BLaER1 treated with 17β-estradiol and CSF1 and Interleukin-3, amounts not matched to agents 10 nM and 100 nM (cell line): ENCODE measurements at regions not wholly inside any gene's neighbourhood (a gene's known extent, or its start where the extent isn't known, plus 50 kb on each side); places are given as distances from the start of the nearest gene placed in this dataset.

ENCODE experiments used
- H3K27ac ChIP-seq, 11 experiments: shearing (Covaris generic); formaldehyde crosslinking; 2 replicates each; pipeline ENCODE4 v1.8.1; 2022
- H3K27me3 ChIP-seq, 11 experiments: shearing (Covaris generic); formaldehyde crosslinking; 2 replicates each; pipeline ENCODE4 v1.8.1; 2022
- H3K36me3 ChIP-seq, 11 experiments: shearing (Covaris generic); formaldehyde crosslinking; 2 replicates each; pipeline ENCODE4 v1.8.1; 2022
- H3K4me1 ChIP-seq, 10 experiments: shearing (Covaris generic); formaldehyde crosslinking; 2 replicates each; pipeline ENCODE4 v1.8.1; 2022
- H3K4me2 ChIP-seq, 11 experiments: shearing (Covaris generic); formaldehyde crosslinking; 2 replicates each; pipeline ENCODE4 v1.8.1; 2022
- H3K4me3 ChIP-seq, 10 experiments: shearing (Covaris generic); formaldehyde crosslinking; 2 replicates each; pipeline ENCODE4 v1.8.1; 2022
- H3K9ac ChIP-seq, 11 experiments: shearing (Covaris generic); formaldehyde crosslinking; 2 replicates each; pipeline ENCODE4 v1.8.1; 2022
- H3K9me3 ChIP-seq, 11 experiments: shearing (Covaris generic); formaldehyde crosslinking; replicated peaks in 1 of 11; 2 replicates each; pipeline ENCODE4 v1.8.1; 2022
- H4K20me1 ChIP-seq, 11 experiments: shearing (Covaris generic); formaldehyde crosslinking; 2 replicates each; pipeline ENCODE4 v1.8.1; 2022
- Cebpa-rat ChIP-seq, 11 experiments: shearing (Covaris generic); IDR thresholded peaks; 2 replicates each; pipeline ENCODE4 v1.8.1; 2022

DNA sequence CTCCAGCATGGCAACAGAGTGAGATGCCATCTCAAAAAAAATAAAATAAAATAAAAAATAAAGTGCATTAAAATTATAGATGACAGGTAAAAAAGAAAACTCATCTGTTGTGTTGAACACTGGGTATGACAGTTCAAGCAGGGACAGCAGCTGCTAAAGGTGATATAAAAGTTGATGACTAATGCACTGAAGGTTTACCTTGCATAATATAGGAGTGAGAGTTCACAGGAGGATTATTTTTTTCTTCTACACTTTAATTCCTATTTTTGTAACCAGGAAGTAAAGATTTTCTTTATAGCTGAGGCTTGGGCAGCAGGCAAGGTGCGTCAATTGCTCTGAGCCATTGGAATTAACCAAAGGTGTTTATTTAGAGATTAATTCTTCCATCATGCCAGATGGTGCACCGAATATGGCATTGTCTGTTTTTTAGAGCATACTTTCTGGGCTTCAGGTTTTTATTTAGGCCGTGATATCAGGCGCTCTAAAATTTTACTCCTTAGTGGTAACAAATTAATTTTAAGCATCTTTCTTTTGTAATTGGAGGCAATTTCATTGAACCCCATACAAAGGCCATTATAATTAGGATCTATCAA, 337.0 kb upstream of the SLC10A2 start:
- TF ChIP-seq Cebpa-rat (IDR thresholded peaks at IDR 0.05): no peak
- Histone ChIP-seq H3K4me1 (no peaks in the 10 kb centered on the region), H3K4me3 (no peak overlapping the region), H3K4me2 (no peak overlapping the region), H3K9ac (no peak overlapping the region), H4K20me1 (no peaks in the 10 kb centered on the region), H3K36me3 (no peaks in the 10 kb centered on the region), H3K27ac (no peak overlapping the region), H3K27me3 (no peaks in the 10 kb centered on the region), H3K9me3 (peaks cover 6 to 15% (median 11%) of the 10 kb centered on the region in 11 experiments)

DNA sequence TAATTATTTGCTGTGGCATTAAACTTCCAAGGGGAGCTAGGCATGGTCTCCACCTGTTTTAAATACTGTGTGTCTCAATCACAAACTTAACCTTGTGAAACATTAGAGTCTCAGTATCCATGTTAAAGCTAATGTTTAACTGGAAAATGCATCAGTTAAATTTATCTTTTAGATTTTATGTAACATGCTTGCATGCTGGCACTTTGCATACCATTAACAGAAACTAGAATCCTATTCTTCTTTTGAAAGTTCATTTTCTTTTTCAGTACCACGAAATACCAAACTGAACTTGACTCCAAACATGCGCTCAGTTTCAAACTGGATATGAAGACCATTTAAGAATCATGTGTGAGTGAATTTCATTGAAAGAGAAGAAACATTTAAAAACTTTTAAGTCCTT, 328.9 kb upstream of the SLC10A2 start:
- H3K4me1 ChIP-seq: peaks cover 0 to 5% (median 0%) of the 10 kb centered on the region in 10 experiments; a peak in 1 of 20 replicates
- no peak overlapping the region for H3K4me3 ChIP-seq
- no peak for TF ChIP-seq Cebpa-rat (IDR thresholded peaks at IDR 0.05)
- H3K27me3 ChIP-seq: no peaks in the 10 kb centered on the region
- no peaks in the 10 kb centered on the region for H4K20me1 ChIP-seq
- H3K36me3 ChIP-seq: no peaks in the 10 kb centered on the region
- no peak overlapping the region for H3K27ac ChIP-seq
- H3K9ac ChIP-seq: no peak overlapping the region
- H3K9me3 ChIP-seq: peaks cover 12 to 22% (median 18%) of the 10 kb centered on the region in 11 experiments
- no peak overlapping the region for H3K4me2 ChIP-seq

DNA sequence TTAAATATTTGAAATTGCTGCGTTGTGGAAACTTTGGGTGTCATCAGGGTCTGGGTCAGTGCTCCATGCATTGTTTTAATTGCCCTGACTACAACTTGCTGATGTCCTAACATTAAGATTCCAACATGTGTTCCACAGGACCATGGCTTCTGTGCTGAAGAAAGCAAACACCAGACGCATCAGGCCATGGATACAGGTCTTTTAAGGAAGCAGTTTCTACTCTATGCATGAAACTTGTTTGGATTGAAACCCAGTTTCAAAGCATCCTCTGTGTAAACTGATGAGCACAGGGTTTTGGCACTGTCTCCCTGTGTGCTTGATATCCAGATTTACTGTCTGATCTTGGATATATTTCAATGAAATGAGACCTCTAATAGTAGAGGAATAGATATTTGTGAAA, 328.4 kb upstream of the SLC10A2 start:
- no peak for TF ChIP-seq Cebpa-rat (IDR thresholded peaks at IDR 0.05)
- Histone ChIP-seq H3K27me3 (no peaks in the 10 kb centered on the region), H3K9ac (no peak overlapping the region), H3K4me3 (no peak overlapping the region), H3K9me3 (peaks cover 12 to 22% (median 18%) of the 10 kb centered on the region in 11 experiments), H3K4me2 (no peak overlapping the region), H3K36me3 (no peaks in the 10 kb centered on the region), H3K4me1 (peaks cover 0 to 5% (median 0%) of the 10 kb centered on the region in 10 experiments; a peak in 1 of 20 replicates), H3K27ac (no peak overlapping the region), H4K20me1 (no peaks in the 10 kb centered on the region)

DNA sequence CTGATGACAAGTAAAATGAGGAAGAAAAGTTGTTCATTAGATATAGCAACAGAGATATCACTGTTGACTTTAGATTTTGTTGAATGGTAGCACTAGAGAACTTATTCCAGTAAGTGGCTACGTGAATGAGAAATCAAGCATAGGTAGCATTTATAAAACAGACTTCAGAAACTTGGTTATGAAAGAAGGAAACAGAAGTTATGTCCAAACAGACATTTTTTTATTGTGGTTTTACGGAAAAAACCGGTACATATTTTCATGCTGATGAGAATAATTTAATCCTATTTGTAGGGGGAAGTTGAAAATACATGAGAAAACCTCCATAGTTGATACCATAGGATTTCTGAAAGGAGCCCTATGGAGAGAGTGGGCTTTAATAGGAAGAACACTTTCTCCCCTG, 325.7 kb upstream of the SLC10A2 start:
- H3K9me3 ChIP-seq: no peaks in the 10 kb centered on the region
- H3K36me3 ChIP-seq: no peaks in the 10 kb centered on the region
- no peak overlapping the region for H3K27ac ChIP-seq
- no peak for TF ChIP-seq Cebpa-rat (IDR thresholded peaks at IDR 0.05)
- H3K4me2 ChIP-seq: no peak overlapping the region
- no peaks in the 10 kb centered on the region for H3K27me3 ChIP-seq
- H3K4me1 ChIP-seq: peaks cover 0 to 5% (median 0%) of the 10 kb centered on the region in 10 experiments; a peak in 1 of 20 replicates
- H3K9ac ChIP-seq: no peak overlapping the region
- no peaks in the 10 kb centered on the region for H4K20me1 ChIP-seq
- H3K4me3 ChIP-seq: no peak overlapping the region

DNA sequence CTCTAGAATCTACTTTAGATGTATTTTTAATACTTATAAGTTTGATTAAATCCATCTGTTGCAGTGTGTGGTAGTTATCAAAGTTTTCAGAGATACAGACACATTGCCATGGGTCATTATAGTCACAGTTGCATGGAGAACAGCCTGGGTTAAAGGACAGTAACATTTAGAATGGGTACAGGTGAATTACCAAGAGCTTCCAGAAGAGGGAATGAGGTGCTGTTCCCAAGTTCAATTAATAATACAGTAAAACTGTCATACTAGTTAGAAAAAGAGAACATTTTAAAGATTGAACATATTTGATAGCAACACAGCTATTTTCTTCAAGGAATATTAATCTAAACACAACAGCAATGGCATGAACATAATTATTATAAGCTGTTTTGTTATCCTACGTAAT, 322.6 kb upstream of the SLC10A2 start:
- Histone ChIP-seq H3K9ac (no peak overlapping the region), H3K4me1 (peaks cover 0 to 5% (median 0%) of the 10 kb centered on the region in 10 experiments; a peak in 1 of 20 replicates), H4K20me1 (no peaks in the 10 kb centered on the region), H3K27ac (no peak overlapping the region), H3K4me2 (no peak overlapping the region), H3K9me3 (no peaks in the 10 kb centered on the region), H3K27me3 (no peaks in the 10 kb centered on the region), H3K4me3 (no peak overlapping the region), H3K36me3 (no peaks in the 10 kb centered on the region)
- no peak for TF ChIP-seq Cebpa-rat (IDR thresholded peaks at IDR 0.05)

DNA sequence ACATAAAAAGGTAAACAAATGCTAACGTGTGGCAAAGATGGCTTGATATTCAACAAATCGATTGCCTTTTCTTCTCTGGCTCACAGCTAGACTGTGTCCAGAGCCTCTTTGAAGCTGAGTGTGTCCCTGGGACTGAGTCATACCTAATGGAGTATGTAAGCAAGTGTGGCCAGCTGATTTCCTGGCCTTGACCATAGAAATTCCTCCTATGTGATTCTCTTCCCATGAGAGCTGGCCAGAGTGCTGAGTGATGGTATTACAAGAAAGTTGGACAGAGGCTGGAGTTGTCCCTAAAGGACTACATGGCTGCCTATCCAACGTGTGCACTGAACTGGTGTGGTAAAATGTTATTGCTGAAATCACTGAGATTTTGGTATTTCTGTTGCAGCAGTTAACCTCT, 320.1 kb upstream of the SLC10A2 start:
- Histone ChIP-seq H3K4me3 (no peak overlapping the region), H3K4me2 (no peak overlapping the region), H4K20me1 (no peaks in the 10 kb centered on the region), H3K4me1 (no peaks in the 10 kb centered on the region), H3K27me3 (no peaks in the 10 kb centered on the region), H3K36me3 (no peaks in the 10 kb centered on the region), H3K9me3 (peaks cover 14 to 19% (median 17%) of the 10 kb centered on the region in 11 experiments), H3K9ac (no peak overlapping the region), H3K27ac (no peak overlapping the region)
- TF ChIP-seq Cebpa-rat (IDR thresholded peaks at IDR 0.05): no peak

DNA sequence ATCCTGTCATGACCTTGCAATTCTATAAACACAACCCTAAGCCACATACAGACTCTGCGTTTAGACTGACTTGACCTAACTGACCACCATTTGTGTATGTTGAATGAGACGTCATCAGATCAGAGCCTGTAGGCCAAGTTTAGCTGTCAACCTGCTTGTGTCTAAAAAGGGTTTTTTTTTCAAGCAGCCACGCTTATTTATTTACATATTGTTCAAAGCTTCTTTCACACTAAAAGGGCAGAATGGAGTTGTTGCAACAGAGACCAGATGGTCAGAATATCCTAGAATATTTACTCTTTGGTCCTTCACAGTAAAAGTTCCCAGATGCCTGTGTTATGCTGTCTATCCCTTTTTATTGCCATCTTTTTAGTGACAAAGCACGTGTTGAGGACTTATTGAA, 307.7 kb upstream of the SLC10A2 start:
- TF ChIP-seq Cebpa-rat (IDR thresholded peaks at IDR 0.05): no peak

DNA sequence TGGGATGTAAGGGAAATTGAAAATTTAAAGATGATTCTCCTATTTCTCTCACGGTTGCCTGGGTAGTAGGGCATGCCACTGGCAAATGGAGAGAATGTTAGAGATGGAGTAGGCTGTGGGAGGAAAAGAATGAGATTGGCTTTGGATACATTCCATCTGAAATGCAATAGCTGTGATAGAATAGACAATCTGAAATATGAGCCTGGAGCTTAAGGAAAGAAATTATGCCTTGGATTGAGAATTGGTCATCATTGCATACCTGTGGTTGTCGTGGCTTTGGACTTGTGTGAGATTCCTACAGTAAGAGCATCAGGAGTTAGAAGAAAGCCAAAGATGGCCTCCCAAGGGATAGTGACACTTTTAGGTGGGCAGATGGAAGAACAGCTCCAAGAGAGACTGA, 305.1 kb upstream of the SLC10A2 start:
- no peaks in the 10 kb centered on the region for H3K9me3 ChIP-seq

More for the DNA sequence above, 307.7 kb upstream of the SLC10A2 start:
- Histone ChIP-seq H3K9ac (no peak overlapping the region), H4K20me1 (no peaks in the 10 kb centered on the region), H3K27ac (no peak overlapping the region), H3K36me3 (no peaks in the 10 kb centered on the region), H3K27me3 (no peaks in the 10 kb centered on the region), H3K4me2 (no peak overlapping the region), H3K9me3 (no peaks in the 10 kb centered on the region), H3K4me1 (no peaks in the 10 kb centered on the region), H3K4me3 (no peak overlapping the region)

DNA sequence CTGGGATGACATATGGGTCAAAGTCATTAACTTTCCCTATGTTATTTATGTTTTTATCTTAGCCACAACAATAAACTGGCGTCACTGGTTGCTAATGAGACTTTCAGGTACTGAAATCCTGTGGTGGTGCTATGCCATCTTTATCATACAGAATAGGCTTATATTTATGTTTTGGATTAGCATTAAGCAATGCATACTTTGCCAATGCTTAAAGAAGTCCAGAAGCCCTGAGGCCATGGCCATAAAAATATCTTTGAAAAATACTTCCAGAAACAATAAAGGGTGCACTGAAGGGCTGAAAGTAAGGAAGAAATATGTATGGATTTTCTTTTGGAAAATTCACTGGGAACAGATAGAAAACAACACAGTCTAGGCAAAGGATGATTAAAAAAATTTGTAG, 304.6 kb upstream of the SLC10A2 start:
- H3K4me1 ChIP-seq: no peaks in the 10 kb centered on the region
- H4K20me1 ChIP-seq: no peaks in the 10 kb centered on the region
- H3K4me3 ChIP-seq: no peak overlapping the region
- H3K36me3 ChIP-seq: no peaks in the 10 kb centered on the region
- H3K9me3 ChIP-seq: no peaks in the 10 kb centered on the region
- H3K27me3 ChIP-seq: no peaks in the 10 kb centered on the region
- no peak for TF ChIP-seq Cebpa-rat (IDR thresholded peaks at IDR 0.05)
- no peak overlapping the region for H3K9ac ChIP-seq
- no peak overlapping the region for H3K27ac ChIP-seq
- H3K4me2 ChIP-seq: no peak overlapping the region

More for the DNA sequence above, 305.1 kb upstream of the SLC10A2 start:
- Histone ChIP-seq H3K36me3 (no peaks in the 10 kb centered on the region), H3K4me3 (no peak overlapping the region), H3K27me3 (no peaks in the 10 kb centered on the region), H3K4me2 (no peak overlapping the region), H4K20me1 (no peaks in the 10 kb centered on the region), H3K4me1 (no peaks in the 10 kb centered on the region), H3K27ac (no peak overlapping the region), H3K9ac (no peak overlapping the region)
- no peak for TF ChIP-seq Cebpa-rat (IDR thresholded peaks at IDR 0.05)

DNA sequence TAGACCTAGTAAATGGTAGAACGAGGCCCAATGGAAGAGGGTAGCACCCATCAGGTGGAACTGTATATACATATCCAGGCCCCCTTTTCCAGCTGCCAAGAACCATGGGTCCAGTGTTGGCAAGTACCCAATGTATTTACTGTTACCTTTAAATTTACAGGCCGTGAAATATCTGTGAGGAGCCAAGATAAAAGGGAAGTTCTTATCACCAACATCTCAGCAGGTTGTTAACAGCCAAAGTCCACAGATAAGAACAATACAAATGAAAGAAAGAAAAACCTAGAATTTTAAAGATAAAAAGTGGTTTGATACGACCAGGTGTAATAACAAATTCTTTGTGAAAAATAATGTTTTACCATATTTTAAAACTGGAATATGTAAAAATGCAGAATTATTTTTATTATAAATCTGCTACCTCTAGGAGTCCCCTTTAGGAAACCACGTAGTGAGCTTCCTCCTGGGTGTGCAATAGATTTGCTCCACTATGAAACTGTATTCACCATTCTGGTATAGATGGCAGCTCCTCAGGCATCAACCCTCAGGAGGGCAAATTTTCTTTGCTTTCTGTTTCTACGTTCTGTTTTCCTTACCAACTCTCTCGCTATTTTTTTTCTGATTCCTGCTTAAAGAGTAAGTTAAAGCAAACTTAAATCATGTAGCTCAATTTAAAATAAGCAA, 292.2 kb upstream of the SLC10A2 start:
- no peak overlapping the region for H3K9ac ChIP-seq
- no peak overlapping the region for H3K27ac ChIP-seq
- TF ChIP-seq Cebpa-rat (IDR thresholded peaks at IDR 0.05): no peak
- H3K36me3 ChIP-seq: no peaks in the 10 kb centered on the region
- H3K4me2 ChIP-seq: no peak overlapping the region
- no peaks in the 10 kb centered on the region for H3K9me3 ChIP-seq
- no peaks in the 10 kb centered on the region for H3K4me1 ChIP-seq
- no peaks in the 10 kb centered on the region for H3K27me3 ChIP-seq
- no peak overlapping the region for H3K4me3 ChIP-seq
- H4K20me1 ChIP-seq: no peaks in the 10 kb centered on the region
